CD4-positive, alpha-beta T cell (primary cell): ENCODE measurements at regions not wholly inside any gene's neighbourhood (a gene's known extent, or its start where the extent isn't known, plus 50 kb on each side); places are given as distances from the start of the nearest gene placed in this dataset.
"Not testable (repeated sequence)": the region's sequence is repeated elsewhere in the genome, so short reads cannot be mapped to it uniquely, and the experiment has no call there.

ENCODE experiments used
- ATAC-seq: fragments of 200-7000 bp; cut with Tn5 transposase; one replicate; pipeline ENCODE4 v1.10.0; 2022; ENCODE audit warnings: mild to moderate bottlenecking; ENCODE audit not compliant: poor library complexity
- CTCF ChIA-PET: fragments of 350-600 bp; sonication (Branson Sonifier 250); formaldehyde crosslinking; loops from one replicate; lab custom pipeline; 2021; ENCODE audit warnings: antibody characterized with exemption, inconsistent platforms; lab: Charles Lee
- POLR2A ChIA-PET: fragments of 350-600 bp; sonication (Branson Sonifier 250); formaldehyde crosslinking; loops from one replicate; lab custom pipeline; 2021; ENCODE audit warnings: antibody characterized with exemption, inconsistent platforms; lab: Charles Lee
- DNase-seq, 14 experiments: peaks; one replicate each; pipeline ENCODE4 v3.0.0-alpha.2; 2013 to 2020; ENCODE audit warnings: mixed read lengths in 2 of 14
- H3K27ac ChIP-seq, 2 donors: one replicate each; pipeline versions ENCODE4 v1.5.1 to v1.7.0; 2013; ENCODE audit warnings: low read length in 2 of 2, low read depth in 1 of 2, mild to moderate bottlenecking in 1 of 2
- H3K27me3 ChIP-seq, 2 experiments: 1 replicate in 1 of 2; 2 replicates in 1 of 2; pipeline versions ENCODE4 v1.6.1 to v1.7.0; 2013; ENCODE audit warnings: low read length in 2 of 2, control low read depth in 1 of 2, mild to moderate bottlenecking in 1 of 2, moderate library complexity in 1 of 2; ENCODE audit not compliant: insufficient read depth in 2 of 2, control insufficient read depth in 1 of 2
- H3K36me3 ChIP-seq: one replicate; pipeline ENCODE4 v1.6.1; 2013; ENCODE audit warnings: low read length, control low read depth; ENCODE audit not compliant: insufficient read depth
- H3K4me1 ChIP-seq: one replicate; pipeline ENCODE4 v1.6.1; 2013; ENCODE audit warnings: low read length, control low read depth; ENCODE audit not compliant: insufficient read depth
- H3K4me3 ChIP-seq: one replicate; pipeline ENCODE4 v1.5.1; 2013; ENCODE audit warnings: mild to moderate bottlenecking, low read length, moderate library complexity
- H3K9me3 ChIP-seq, 2 experiments: 1 replicate in 1 of 2; 2 replicates in 1 of 2; pipeline versions ENCODE4 v1.6.1 to v1.7.0; 2013; ENCODE audit warnings: low read length in 2 of 2, mild to moderate bottlenecking in 2 of 2, control low read depth in 1 of 2, moderate library complexity in 1 of 2; ENCODE audit not compliant: control insufficient read depth in 1 of 2, insufficient read depth in 1 of 2
- H3K27ac Mint-ChIP-seq: one replicate; pipeline ENCODE4 v1.8.0; 2020; ENCODE audit warnings: mixed read lengths
- H3K27me3 Mint-ChIP-seq: one replicate; pipeline ENCODE4 v1.8.0; 2021; ENCODE audit warnings: mixed read lengths
- H3K36me3 Mint-ChIP-seq: one replicate; pipeline ENCODE4 v1.8.0; 2021; ENCODE audit warnings: low read depth, mixed read lengths
- H3K4me1 Mint-ChIP-seq: one replicate; pipeline ENCODE4 v1.8.0; 2021; ENCODE audit warnings: low read depth, mixed read lengths
- H3K4me3 Mint-ChIP-seq: one replicate; pipeline ENCODE4 v1.8.0; 2020; ENCODE audit warnings: mild to moderate bottlenecking, mixed read lengths
- H3K9me3 Mint-ChIP-seq: one replicate; pipeline ENCODE4 v1.8.0; 2020; ENCODE audit warnings: mixed read lengths
- CTCF ChIP-seq: fragments of 200-600 bp; IDR thresholded peaks from one replicate; pipeline ENCODE4 v1.8.0; 2022; ENCODE audit warnings: antibody characterized with exemption, mild to moderate bottlenecking
- intact Hi-C, 2 experiments: fragments of 100-400 bp; cut with DNase I in 1 of 2; cut with micrococcal nuclease in 1 of 2; formaldehyde crosslinking; loops; one replicate each; pipeline versions ENCODE4 v1.15.1 to v1.9.0; 2023 to 2025; cut with DNase I, micrococcal nuclease

DNA sequence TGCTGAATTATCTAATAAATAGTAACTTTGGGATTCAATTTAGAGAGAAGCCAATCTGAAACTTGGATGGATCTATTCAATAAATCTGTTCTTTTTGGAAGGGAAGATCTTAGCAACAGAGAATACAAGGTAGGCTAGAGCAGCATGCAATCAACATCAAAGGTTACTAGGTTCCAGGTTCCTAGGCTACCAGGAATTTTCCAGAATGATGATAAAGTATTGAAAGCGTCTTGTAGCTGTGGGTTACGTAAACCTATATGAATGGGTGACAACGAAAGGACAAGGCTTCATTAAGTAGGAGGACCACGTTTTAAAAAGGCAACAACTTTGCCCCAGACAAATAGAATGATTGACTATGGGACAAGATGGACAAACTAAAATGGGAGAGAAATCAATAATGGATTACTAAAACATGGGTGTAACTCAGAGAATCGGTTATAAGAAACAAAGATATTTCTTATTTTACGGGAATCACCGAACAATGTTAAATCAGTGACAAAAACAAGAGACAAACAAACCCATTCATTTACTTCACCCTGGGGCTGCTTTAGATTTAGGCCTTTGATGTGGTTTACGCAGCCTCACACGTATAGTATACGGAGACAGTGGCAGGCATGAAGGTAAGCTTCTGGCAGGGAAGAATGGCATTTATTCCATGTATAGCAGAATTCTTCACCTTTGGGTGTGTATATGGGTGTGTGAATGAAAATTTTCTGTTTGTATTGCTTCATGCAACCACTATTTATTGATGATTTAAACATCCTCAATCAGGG lies 732.6 kb upstream of the PABPC4L start:
- intact Hi-C loops = no loop called here
- CTCF ChIA-PET = no interaction called here
- Histone ChIP-seq H3K4me3 (no peak overlapping the region), H3K27ac (no peak overlapping the region), H3K27me3 (no peaks in the 10 kb centered on the region), H3K36me3 (no peaks in the 10 kb centered on the region), H3K4me1 (no peaks in the 10 kb centered on the region), H3K9me3 (peaks cover 0 to 3% of the 10 kb centered on the region in 2 experiments)
- no peak overlapping the region for H3K4me3 Mint-ChIP-seq
- TF ChIP-seq CTCF = no peak
- H3K27ac Mint-ChIP-seq = no peak overlapping the region
- peaks cover 3% of the 10 kb centered on the region for H3K9me3 Mint-ChIP-seq
- POLR2A ChIA-PET = no interaction called here
- no peak for ATAC-seq
- H3K36me3 Mint-ChIP-seq = no peaks in the 10 kb centered on the region
- H3K27me3 Mint-ChIP-seq = no peaks in the 10 kb centered on the region
- no peaks in the 10 kb centered on the region for H3K4me1 Mint-ChIP-seq
- no peak for DNase-seq

GRCh38 chr4:134915355-134915754 lies 713.8 kb upstream of the PABPC4L start:
- Histone ChIP-seq H3K9me3 (no peaks in the 10 kb centered on the region), H3K27ac (no peak overlapping the region), H3K36me3 (no peaks in the 10 kb centered on the region), H3K4me3 (no peak overlapping the region), H3K27me3 (no peaks in the 10 kb centered on the region), H3K4me1 (no peaks in the 10 kb centered on the region)
- DNase-seq (no peak), ATAC-seq (no peak)
- CTCF ChIA-PET = no interaction called here
- no peak overlapping the region for H3K27ac Mint-ChIP-seq
- no peaks in the 10 kb centered on the region for H3K27me3 Mint-ChIP-seq
- POLR2A ChIA-PET = no interaction called here
- H3K36me3 Mint-ChIP-seq = no peaks in the 10 kb centered on the region
- no peak overlapping the region for H3K4me3 Mint-ChIP-seq
- peaks cover 3% of the 10 kb centered on the region for H3K9me3 Mint-ChIP-seq
- intact Hi-C loops = no loop called here
- H3K4me1 Mint-ChIP-seq = no peaks in the 10 kb centered on the region
- TF ChIP-seq CTCF = no peak

DNA sequence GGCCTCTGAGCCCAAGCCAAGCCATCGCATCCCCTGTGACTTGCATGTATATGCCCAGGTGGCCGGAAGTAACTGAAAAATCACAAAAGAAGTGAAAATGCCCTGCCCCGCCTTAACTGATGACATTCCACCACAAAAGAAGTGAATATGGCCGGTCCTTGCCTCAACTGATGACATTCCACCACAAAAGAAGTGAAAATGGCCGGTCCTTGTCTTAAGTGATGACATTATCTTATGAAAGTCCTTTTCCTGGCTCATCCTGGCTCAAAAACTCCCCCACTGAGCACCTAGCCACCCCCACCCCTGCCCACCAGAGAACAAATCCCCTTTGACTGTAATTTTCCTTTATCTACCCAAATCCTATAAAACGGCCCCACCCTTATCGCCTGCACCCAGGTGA lies 712.7 kb upstream of the PABPC4L start:
- H3K27me3 Mint-ChIP-seq, H3K4me3 ChIP-seq, intact Hi-C loops, H3K4me1 Mint-ChIP-seq, DNase-seq, H3K36me3 ChIP-seq, H3K27me3 ChIP-seq, ATAC-seq, H3K4me1 ChIP-seq, H3K9me3 Mint-ChIP-seq, CTCF ChIA-PET, H3K27ac ChIP-seq, H3K4me3 Mint-ChIP-seq, H3K27ac Mint-ChIP-seq, POLR2A ChIA-PET, H3K9me3 ChIP-seq, H3K36me3 Mint-ChIP-seq: not testable (repeated sequence)

GRCh38 chr4:134911941-134912340 lies 710.4 kb upstream of the PABPC4L start:
- intact Hi-C loops = no loop called here
- Mint-ChIP-seq H3K4me3 (no peak overlapping the region), H3K36me3 (no peaks in the 10 kb centered on the region), H3K4me1 (no peaks in the 10 kb centered on the region), H3K9me3 (no peaks in the 10 kb centered on the region), H3K27me3 (no peaks in the 10 kb centered on the region), H3K27ac (no peak overlapping the region)
- H3K27ac ChIP-seq = no peak overlapping the region
- H3K36me3 ChIP-seq = no peaks in the 10 kb centered on the region
- no peak overlapping the region for H3K4me3 ChIP-seq
- no peak for DNase-seq
- H3K4me1 ChIP-seq = no peaks in the 10 kb centered on the region
- POLR2A ChIA-PET = no interaction called here
- CTCF ChIA-PET = no interaction called here
- H3K9me3 ChIP-seq = no peaks in the 10 kb centered on the region
- ATAC-seq = no peak
- no peaks in the 10 kb centered on the region for H3K27me3 ChIP-seq
- no peak for TF ChIP-seq CTCF
